ENCODE measurements at regions not wholly inside any gene's neighbourhood (a gene's known extent, or its start where the extent isn't known, plus 50 kb on each side); places are given as distances from the start of the nearest gene placed in this dataset.

GRCh38 chr2:225137971-225138370, 95.7 kb upstream of the DOCK10 start:
- TF ChIP-seq POLR2A (IDR thresholded peaks at IDR 0.05; ENCODE audit: low read length), result no peak
- TF ChIP-seq GATA1 (IDR thresholded peaks at IDR 0.05; ENCODE audit: low read depth, low read length), result no peak
